ENCODE measurements at regions not wholly inside any gene's neighbourhood (a gene's known extent, or its start where the extent isn't known, plus 50 kb on each side); places are given as distances from the start of the nearest gene placed in this dataset.
A peak's percentile ranks its signal among the peaks of the same experiment; 100 is the strongest.

DNA sequence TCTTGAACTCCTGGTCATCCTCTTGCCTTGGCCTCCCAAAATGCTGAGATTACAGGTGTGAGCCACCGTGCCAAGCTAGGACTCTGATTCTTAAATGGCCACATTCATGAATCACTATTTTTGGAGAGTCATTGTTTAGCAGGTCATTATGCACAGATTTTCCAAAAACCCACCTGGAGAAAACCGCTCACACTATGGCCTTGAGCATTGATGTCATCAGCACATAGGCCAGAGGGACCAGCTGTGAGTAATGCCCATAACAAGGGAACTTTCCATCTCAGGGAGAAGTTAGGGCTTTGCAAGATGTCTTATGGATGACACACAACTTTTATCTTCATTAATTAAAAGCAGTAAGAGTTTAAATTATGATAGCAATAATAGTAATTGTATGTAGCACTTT lies 86.4 kb upstream of the KIF5B start (continued):
- TF ChIP-seq ZNF331 (CRISPR knock-in tag; IDR thresholded peaks at IDR 0.05; ENCODE audit: low read depth): no peak
- TF ChIP-seq, protein P1, sequence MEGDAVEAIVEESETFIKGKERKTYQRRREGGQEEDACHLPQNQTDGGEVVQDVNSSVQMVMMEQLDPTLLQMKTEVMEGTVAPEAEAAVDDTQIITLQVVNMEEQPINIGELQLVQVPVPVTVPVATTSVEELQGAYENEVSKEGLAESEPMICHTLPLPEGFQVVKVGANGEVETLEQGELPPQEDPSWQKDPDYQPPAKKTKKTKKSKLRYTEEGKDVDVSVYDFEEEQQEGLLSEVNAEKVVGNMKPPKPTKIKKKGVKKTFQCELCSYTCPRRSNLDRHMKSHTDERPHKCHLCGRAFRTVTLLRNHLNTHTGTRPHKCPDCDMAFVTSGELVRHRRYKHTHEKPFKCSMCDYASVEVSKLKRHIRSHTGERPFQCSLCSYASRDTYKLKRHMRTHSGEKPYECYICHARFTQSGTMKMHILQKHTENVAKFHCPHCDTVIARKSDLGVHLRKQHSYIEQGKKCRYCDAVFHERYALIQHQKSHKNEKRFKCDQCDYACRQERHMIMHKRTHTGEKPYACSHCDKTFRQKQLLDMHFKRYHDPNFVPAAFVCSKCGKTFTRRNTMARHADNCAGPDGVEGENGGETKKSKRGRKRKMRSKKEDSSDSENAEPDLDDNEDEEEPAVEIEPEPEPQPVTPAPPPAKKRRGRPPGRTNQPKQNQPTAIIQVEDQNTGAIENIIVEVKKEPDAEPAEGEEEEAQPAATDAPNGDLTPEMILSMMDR (conservative IDR thresholded peaks at IDR 0.05; ENCODE audit: low read depth in 2 of 2): no peak
- TF ChIP-seq NANOG (IDR thresholded peaks at IDR 0.05; ENCODE audit: borderline replicate concordance): no peak
- no peak for TF ChIP-seq JUNB (IDR thresholded peaks at IDR 0.05; ENCODE audit: unreplicated experiment)
- TF ChIP-seq POLR2AphosphoS5 (IDR thresholded peaks at IDR 0.05; ENCODE audit: low read depth): no peak

DNA sequence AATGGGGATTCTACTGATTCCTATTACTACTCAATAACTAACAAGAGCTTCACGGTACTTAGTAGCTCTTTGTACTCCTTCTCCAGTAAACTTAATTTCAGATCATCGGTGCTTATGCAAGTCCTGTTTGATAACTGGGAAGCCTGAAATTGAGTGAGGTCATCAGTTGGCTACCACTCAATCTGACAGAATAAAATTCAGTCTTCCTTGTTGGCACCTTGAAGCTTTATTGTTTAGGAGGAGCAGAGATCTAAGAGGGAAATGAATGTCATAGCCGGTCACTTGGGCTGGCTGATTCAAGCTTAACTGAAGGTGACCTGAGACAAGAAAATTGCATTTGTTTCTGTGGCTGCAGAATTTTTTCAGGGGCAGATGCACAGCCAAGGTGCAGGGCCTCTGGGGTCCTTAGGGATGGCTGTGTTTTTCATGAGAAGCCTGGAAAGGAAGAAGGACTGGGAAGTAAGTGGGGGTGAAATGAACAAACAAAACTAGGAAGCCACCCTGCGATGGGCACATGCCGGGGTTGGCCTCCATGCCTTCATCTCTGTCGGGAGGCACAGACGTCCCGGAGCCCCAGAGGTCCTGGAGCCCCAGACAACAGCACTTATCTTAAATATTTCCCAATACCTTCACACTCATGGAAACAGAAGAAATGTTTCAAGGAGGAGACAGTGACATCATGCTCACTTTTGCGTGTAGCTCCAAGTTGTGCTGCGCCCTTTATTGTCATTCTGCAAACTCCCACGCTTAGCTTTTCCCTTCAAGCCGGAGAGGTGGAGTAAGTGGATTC lies 85.0 kb upstream of the KIF5B start:
- Histone ChIP-seq H3K9me2 (ENCODE audit: insufficient read depth) (no peaks in the 10 kb centered on the region), H3K27me3 (ENCODE audit: insufficient read depth) (no peaks in the 10 kb centered on the region), H3K36me3 (ENCODE audit: insufficient read depth) (no peaks in the 10 kb centered on the region), H4K20me1 (replicated peaks; ENCODE audit: insufficient read depth) (no peaks in the 10 kb centered on the region), H3K4me1 (ENCODE audit: insufficient read depth) (peaks cover 10% of the 10 kb centered on the region), H3K27ac (ENCODE audit: low read depth) (no peak overlapping the region), H3K79me2 (replicated peaks; ENCODE audit: insufficient read depth) (no peaks in the 10 kb centered on the region), H3F3A (replicated peaks; ENCODE audit: low read depth) (no peaks in the 10 kb centered on the region), H3K4me3 (no peak overlapping the region), H2AFZ (0 out of 2 replicates have a peak overlapping the region, but pooled peaks have one; percentile 16), H3K4me2 (no peak overlapping the region)
- no peak for DNase-seq (ENCODE audit: low spot score)
- Mint-ChIP-seq H3K4me1 (peaks cover 17% of the 10 kb centered on the region), H3K36me3 (ENCODE audit: low read depth) (peaks cover 5% of the 10 kb centered on the region; the same call in 2 of the 3 replicates), H3K4me3 (no peak overlapping the region), H3K27ac (no peak overlapping the region), H3K9me3 (peaks cover 12% of the 10 kb centered on the region), H3K27me3 (ENCODE audit: insufficient read depth, low read depth, poor library complexity) (peaks cover 6% of the 10 kb centered on the region)
- ATAC-seq: no peak
- TF ChIP-seq ZNF114 (CRISPR knock-in tag; IDR thresholded peaks at IDR 0.05): no peak
- no peak for TF ChIP-seq JUNB (IDR thresholded peaks at IDR 0.05; ENCODE audit: unreplicated experiment)
- TF ChIP-seq CREB1 (CRISPR knock-in tag; IDR thresholded peaks at IDR 0.05; ENCODE audit: low read depth): no peak
- TF ChIP-seq EZH2 (IDR thresholded peaks at IDR 0.05; ENCODE audit: low read depth, unreplicated experiment): no peak
- TF ChIP-seq, protein P1 (conservative IDR thresholded peaks at IDR 0.05; ENCODE audit: low read depth in 2 of 2): no peak
- TF ChIP-seq ZNF331 (CRISPR knock-in tag; IDR thresholded peaks at IDR 0.05; ENCODE audit: low read depth): no peak
- TF ChIP-seq STAT1 (IDR thresholded peaks at IDR 0.05; ENCODE audit: unreplicated experiment): no peak
- no peak for TF ChIP-seq POLR2AphosphoS5 (IDR thresholded peaks at IDR 0.05; ENCODE audit: low read depth)
- TF ChIP-seq, protein P2, sequence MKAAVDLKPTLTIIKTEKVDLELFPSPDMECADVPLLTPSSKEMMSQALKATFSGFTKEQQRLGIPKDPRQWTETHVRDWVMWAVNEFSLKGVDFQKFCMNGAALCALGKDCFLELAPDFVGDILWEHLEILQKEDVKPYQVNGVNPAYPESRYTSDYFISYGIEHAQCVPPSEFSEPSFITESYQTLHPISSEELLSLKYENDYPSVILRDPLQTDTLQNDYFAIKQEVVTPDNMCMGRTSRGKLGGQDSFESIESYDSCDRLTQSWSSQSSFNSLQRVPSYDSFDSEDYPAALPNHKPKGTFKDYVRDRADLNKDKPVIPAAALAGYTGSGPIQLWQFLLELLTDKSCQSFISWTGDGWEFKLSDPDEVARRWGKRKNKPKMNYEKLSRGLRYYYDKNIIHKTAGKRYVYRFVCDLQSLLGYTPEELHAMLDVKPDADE (IDR thresholded peaks at IDR 0.05): no peak
- TF ChIP-seq, protein P3, sequence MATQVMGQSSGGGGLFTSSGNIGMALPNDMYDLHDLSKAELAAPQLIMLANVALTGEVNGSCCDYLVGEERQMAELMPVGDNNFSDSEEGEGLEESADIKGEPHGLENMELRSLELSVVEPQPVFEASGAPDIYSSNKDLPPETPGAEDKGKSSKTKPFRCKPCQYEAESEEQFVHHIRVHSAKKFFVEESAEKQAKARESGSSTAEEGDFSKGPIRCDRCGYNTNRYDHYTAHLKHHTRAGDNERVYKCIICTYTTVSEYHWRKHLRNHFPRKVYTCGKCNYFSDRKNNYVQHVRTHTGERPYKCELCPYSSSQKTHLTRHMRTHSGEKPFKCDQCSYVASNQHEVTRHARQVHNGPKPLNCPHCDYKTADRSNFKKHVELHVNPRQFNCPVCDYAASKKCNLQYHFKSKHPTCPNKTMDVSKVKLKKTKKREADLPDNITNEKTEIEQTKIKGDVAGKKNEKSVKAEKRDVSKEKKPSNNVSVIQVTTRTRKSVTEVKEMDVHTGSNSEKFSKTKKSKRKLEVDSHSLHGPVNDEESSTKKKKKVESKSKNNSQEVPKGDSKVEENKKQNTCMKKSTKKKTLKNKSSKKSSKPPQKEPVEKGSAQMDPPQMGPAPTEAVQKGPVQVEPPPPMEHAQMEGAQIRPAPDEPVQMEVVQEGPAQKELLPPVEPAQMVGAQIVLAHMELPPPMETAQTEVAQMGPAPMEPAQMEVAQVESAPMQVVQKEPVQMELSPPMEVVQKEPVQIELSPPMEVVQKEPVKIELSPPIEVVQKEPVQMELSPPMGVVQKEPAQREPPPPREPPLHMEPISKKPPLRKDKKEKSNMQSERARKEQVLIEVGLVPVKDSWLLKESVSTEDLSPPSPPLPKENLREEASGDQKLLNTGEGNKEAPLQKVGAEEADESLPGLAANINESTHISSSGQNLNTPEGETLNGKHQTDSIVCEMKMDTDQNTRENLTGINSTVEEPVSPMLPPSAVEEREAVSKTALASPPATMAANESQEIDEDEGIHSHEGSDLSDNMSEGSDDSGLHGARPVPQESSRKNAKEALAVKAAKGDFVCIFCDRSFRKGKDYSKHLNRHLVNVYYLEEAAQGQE (IDR thresholded peaks at IDR 0.05; ENCODE audit: unreplicated experiment): no peak
